ENCODE measurements at regions not wholly inside any gene's neighbourhood (a gene's known extent, or its start where the extent isn't known, plus 50 kb on each side); places are given as distances from the start of the nearest gene placed in this dataset.
"Not testable (repeated sequence)": the region's sequence is repeated elsewhere in the genome, so short reads cannot be mapped to it uniquely, and the experiment has no call there.

GRCh38 chr12:33690562-33690961 lies 250.9 kb upstream of the SYT10 start:
- no peak for FAIRE-seq

GRCh38 chr12:33703221-33703620 lies 263.6 kb upstream of the SYT10 start:
- FAIRE-seq, result no peak

GRCh38 chr12:33706927-33707326 lies 267.3 kb upstream of the SYT10 start:
- FAIRE-seq, result no peak

- FAIRE-seq, result no peak
Measured at GRCh38 chr12:33708935-33709334, 269.3 kb upstream of the SYT10 start.

- no peak for FAIRE-seq
Measured at GRCh38 chr12:33710548-33710947, 270.9 kb upstream of the SYT10 start.

GRCh38 chr12:33718631-33719030 lies 279.0 kb upstream of the SYT10 start:
- FAIRE-seq, result no peak

GRCh38 chr12:33721561-33721960 lies 281.9 kb upstream of the SYT10 start:
- no peak for FAIRE-seq

GRCh38 chr12:33724867-33725266 lies 285.2 kb upstream of the SYT10 start:
- no peak for FAIRE-seq

- FAIRE-seq, result no peak
Measured at GRCh38 chr12:33734871-33735270, 287.4 kb upstream of the ALG10 start.

- no peak for FAIRE-seq
Measured at GRCh38 chr12:33752854-33753253, 269.4 kb upstream of the ALG10 start.

- FAIRE-seq, result no peak
Measured at GRCh38 chr12:33757701-33758100, 264.6 kb upstream of the ALG10 start.

GRCh38 chr12:33759279-33759678 lies 263.0 kb upstream of the ALG10 start:
- FAIRE-seq, result no peak

GRCh38 chr12:33763331-33763730 lies 259.0 kb upstream of the ALG10 start:
- FAIRE-seq, result no peak

GRCh38 chr12:33770652-33771051 lies 251.6 kb upstream of the ALG10 start:
- FAIRE-seq, result no peak

- FAIRE-seq, result no peak
Measured at GRCh38 chr12:33771889-33772288, 250.4 kb upstream of the ALG10 start.

GRCh38 chr12:33773091-33773490 lies 249.2 kb upstream of the ALG10 start:
- FAIRE-seq, result not testable (repeated sequence)

- FAIRE-seq, result no peak
Measured at GRCh38 chr12:33786532-33786931, 235.8 kb upstream of the ALG10 start.

GRCh38 chr12:33794954-33795353 lies 227.3 kb upstream of the ALG10 start:
- no peak for FAIRE-seq

- FAIRE-seq, result no peak
Measured at GRCh38 chr12:33795536-33795935, 226.8 kb upstream of the ALG10 start.

- no peak for FAIRE-seq
Measured at GRCh38 chr12:33813536-33813935, 208.8 kb upstream of the ALG10 start.

GRCh38 chr12:33817713-33818112 lies 204.6 kb upstream of the ALG10 start:
- FAIRE-seq, result no peak

- FAIRE-seq, result no peak
Measured at GRCh38 chr12:33818313-33818712, 204.0 kb upstream of the ALG10 start.

- no peak for FAIRE-seq
Measured at GRCh38 chr12:33825442-33825841, 196.9 kb upstream of the ALG10 start.

GRCh38 chr12:33825986-33826602 lies 196.2 kb upstream of the ALG10 start:
- no peak for FAIRE-seq

- no peak for FAIRE-seq
Measured at GRCh38 chr12:33828326-33828725, 194.0 kb upstream of the ALG10 start.

- FAIRE-seq, result no peak
Measured at GRCh38 chr12:33830070-33830469, 192.2 kb upstream of the ALG10 start.

All from TTC549 (cell line).